GM23338 (cell line): ENCODE measurements at regions not wholly inside any gene's neighbourhood (a gene's known extent, or its start where the extent isn't known, plus 50 kb on each side); places are given as distances from the start of the nearest gene placed in this dataset.
A peak's percentile ranks its signal among the peaks of the same experiment; 100 is the strongest.

ENCODE experiments used
- ATAC-seq: fragments of 200-7000 bp; cut with Tn5 transposase; 3 replicates; pipeline ENCODE4 v1.9.1; 2020
- DNase-seq: peaks from one replicate; pipeline ENCODE4 v3.0.0-alpha.2; 2015; ENCODE audit warnings: low spot score
- H2AFZ ChIP-seq: fragments of 200-600 bp; sonication (generic); 2 replicates; pipeline ENCODE4 v1.8.0; 2016; ENCODE audit warnings: antibody characterized with exemption, mild to moderate bottlenecking, moderate library complexity
- H3F3A ChIP-seq: fragments of 200-600 bp; sonication (generic); replicated peaks from 2 replicates; pipeline ENCODE4 v1.8.0; 2017; ENCODE audit warnings: antibody characterized with exemption, mixed run types, low read depth
- H3K27ac ChIP-seq: fragments of 200-600 bp; sonication (generic); 2 replicates; pipeline ENCODE4 v1.6.1; 2016; ENCODE audit warnings: low read depth
- H3K27me3 ChIP-seq: fragments of 200-600 bp; sonication (generic); 2 replicates; pipeline ENCODE4 v1.8.0; 2016; ENCODE audit warnings: mild to moderate bottlenecking, mixed run types, moderate library complexity; ENCODE audit not compliant: insufficient read depth
- H3K36me3 ChIP-seq: fragments of 200-600 bp; sonication (generic); 2 replicates; pipeline ENCODE4 v1.8.0; 2016; ENCODE audit warnings: mild to moderate bottlenecking; ENCODE audit not compliant: insufficient read depth
- H3K4me1 ChIP-seq: fragments of 200-600 bp; sonication (generic); 2 replicates; pipeline ENCODE4 v1.8.0; 2016; ENCODE audit warnings: mild to moderate bottlenecking, moderate library complexity; ENCODE audit not compliant: insufficient read depth
- H3K4me2 ChIP-seq: fragments of 200-600 bp; sonication (generic); 2 replicates; pipeline ENCODE4 v1.7.1; 2017; ENCODE audit warnings: mixed run types
- H3K4me3 ChIP-seq: fragments of 200-600 bp; sonication (generic); 2 replicates; pipeline ENCODE4 v1.6.1; 2016; ENCODE audit warnings: mixed run types
- H3K79me2 ChIP-seq: fragments of 200-600 bp; sonication (generic); replicated peaks from 2 replicates; pipeline ENCODE4 v1.8.0; 2017; ENCODE audit warnings: mild to moderate bottlenecking; ENCODE audit not compliant: insufficient read depth
- H3K9me2 ChIP-seq: fragments of 200-600 bp; sonication (generic); 2 replicates; pipeline ENCODE4 v1.8.0; 2017; ENCODE audit not compliant: insufficient read depth
- H4K20me1 ChIP-seq: fragments of 200-600 bp; sonication (generic); replicated peaks from 2 replicates; pipeline ENCODE4 v1.8.0; 2017; ENCODE audit warnings: mild to moderate bottlenecking; ENCODE audit not compliant: insufficient read depth
- H3K27ac Mint-ChIP-seq: 2 replicates; pipeline ENCODE4 v1.8.0; 2020; ENCODE audit warnings: inconsistent platforms, mild to moderate bottlenecking, moderate library complexity, mixed read lengths
- H3K27me3 Mint-ChIP-seq: 3 replicates; pipeline ENCODE4 v1.8.0; 2022; ENCODE audit warnings: low read depth, mild to moderate bottlenecking, moderate library complexity, mixed read lengths, inconsistent platforms; ENCODE audit not compliant: insufficient read depth, poor library complexity
- H3K36me3 Mint-ChIP-seq: 3 replicates; pipeline ENCODE4 v1.8.0; 2021; ENCODE audit warnings: low read depth, mild to moderate bottlenecking, inconsistent platforms, moderate library complexity, mixed read lengths
- H3K4me1 Mint-ChIP-seq: 3 replicates; pipeline ENCODE4 v1.8.0; 2020; ENCODE audit warnings: mild to moderate bottlenecking, inconsistent platforms, mixed read lengths
- H3K4me3 Mint-ChIP-seq: 3 replicates; pipeline ENCODE4 v1.8.0; 2021; ENCODE audit warnings: moderate library complexity, mild to moderate bottlenecking, inconsistent platforms, mixed read lengths
- H3K9me3 Mint-ChIP-seq: 3 replicates; pipeline ENCODE4 v1.8.0; 2020; ENCODE audit warnings: moderate library complexity, mild to moderate bottlenecking, inconsistent platforms, mixed read lengths
- CREB1 ChIP-seq: fragments of 250-450 bp; sonication (Bioruptor Pico); IDR thresholded peaks from 2 replicates; pipeline ENCODE4 v1.5.0; 2020; ENCODE audit warnings: low read depth, mild to moderate bottlenecking, moderate library complexity
- ETS1 ChIP-seq: IDR thresholded peaks from 2 replicates; pipeline ENCODE4 v1.6.1; 2016; ENCODE audit warnings: antibody characterized with exemption
- EZH2phosphoT487 ChIP-seq: fragments of 200-600 bp; sonication (generic); IDR thresholded peaks from one replicate; pipeline ENCODE4 v1.8.1; 2018; ENCODE audit warnings: antibody characterized with exemption; ENCODE audit not compliant: unreplicated experiment
- JUNB ChIP-seq: IDR thresholded peaks from one replicate; pipeline ENCODE4 v1.6.1; 2016; ENCODE audit warnings: antibody characterized with exemption; ENCODE audit not compliant: unreplicated experiment
- NANOG ChIP-seq: IDR thresholded peaks from 2 replicates; pipeline ENCODE4 v1.6.1; 2016; ENCODE audit warnings: antibody characterized with exemption, borderline replicate concordance
- ZNF462 ChIP-seq: fragments of 250-450 bp; sonication (Bioruptor Pico); IDR thresholded peaks from 2 replicates; pipeline ENCODE4 v1.5.0; 2020; ENCODE audit warnings: mild to moderate bottlenecking, moderate library complexity

DNA sequence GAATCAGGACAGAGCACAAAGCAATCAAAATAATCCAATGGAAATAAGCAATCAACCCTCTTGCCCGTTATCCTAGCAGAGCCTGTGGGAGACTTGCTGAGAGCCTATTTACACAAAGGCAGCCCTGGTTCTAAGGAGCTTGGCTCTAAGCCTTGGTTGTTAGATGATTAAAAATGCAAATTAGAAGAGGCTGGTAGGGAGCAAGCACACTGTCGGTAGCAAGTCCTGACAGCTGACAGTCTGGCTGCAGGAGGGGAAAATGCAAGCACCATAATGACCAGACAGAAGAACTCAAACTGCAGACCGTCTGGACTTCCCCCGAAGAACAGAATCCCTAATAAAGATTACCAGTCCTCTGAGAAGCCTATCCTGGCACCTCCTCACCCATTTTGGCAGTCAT is 131.8 kb upstream of the CTTNBP2 start (continued):
- TF ChIP-seq ETS1 (no peak), JUNB (no peak), NANOG (no peak), ZNF462 (CRISPR knock-in tag) (no peak), EZH2phosphoT487 (no peak)

GRCh38 chr7:118006979-118007378 is 133.7 kb upstream of the CTTNBP2 start:
- peaks cover 15% of the 10 kb centered on the region for H3K4me1 Mint-ChIP-seq
- H3K27me3 ChIP-seq = no peaks in the 10 kb centered on the region
- no peak overlapping the region for H3K27ac Mint-ChIP-seq
- H3K79me2 ChIP-seq = no peaks in the 10 kb centered on the region
- H3K36me3 Mint-ChIP-seq = no peaks in the 10 kb centered on the region
- H3K9me2 ChIP-seq = no peaks in the 10 kb centered on the region
- H4K20me1 ChIP-seq = no peaks in the 10 kb centered on the region
- H2AFZ ChIP-seq = 0 out of 2 replicates have a peak overlapping the region, but pooled peaks have one; percentile 77
- no peak overlapping the region for H3K27ac ChIP-seq
- DNase-seq = no peak
- no peak for TF ChIP-seq CREB1
- no peaks in the 10 kb centered on the region for H3K9me3 Mint-ChIP-seq
- no peak overlapping the region for H3K4me3 Mint-ChIP-seq
- no peaks in the 10 kb centered on the region for H3K36me3 ChIP-seq
- no peak for ATAC-seq
- peaks cover 6% of the 10 kb centered on the region for H3K27me3 Mint-ChIP-seq
- no peaks in the 10 kb centered on the region for H3F3A ChIP-seq
- H3K4me3 ChIP-seq = no peak overlapping the region
- no peak overlapping the region for H3K4me2 ChIP-seq
- peaks cover 6% of the 10 kb centered on the region for H3K4me1 ChIP-seq
